ENCODE measurements at regions not wholly inside any gene's neighbourhood (a gene's known extent, or its start where the extent isn't known, plus 50 kb on each side); places are given as distances from the start of the nearest gene placed in this dataset.

DNA sequence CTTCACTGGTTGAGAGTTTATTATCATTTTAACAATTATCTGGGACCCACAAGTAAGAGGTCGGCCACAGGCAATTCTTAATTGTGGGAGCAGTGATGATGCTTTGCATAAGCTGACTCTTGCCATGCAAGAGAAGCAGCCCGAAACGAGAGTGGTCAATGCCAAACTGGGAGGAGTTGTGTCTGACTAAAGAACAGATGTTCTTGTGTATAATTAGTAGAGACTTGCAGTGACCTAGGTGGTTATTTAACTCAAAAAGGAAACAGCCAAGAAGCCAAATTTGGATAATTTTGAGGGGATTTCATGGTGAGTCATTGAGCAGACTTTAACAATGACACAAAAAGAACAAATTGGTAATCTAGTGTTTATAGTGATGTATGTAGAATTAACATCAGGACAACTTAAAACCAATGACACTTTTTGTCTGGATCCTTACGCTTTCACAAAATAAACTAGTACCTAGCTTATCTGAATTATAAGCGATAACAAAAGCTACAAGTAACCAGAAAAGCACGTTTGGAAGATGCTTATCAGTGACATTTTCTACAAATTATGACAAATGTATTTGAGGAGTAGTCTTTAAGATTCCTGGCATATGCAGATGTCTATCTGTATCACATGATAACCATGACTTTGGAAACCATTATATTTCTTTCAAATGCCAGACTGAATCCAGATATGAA lies 184.7 kb upstream of the DLGAP1 start:
- no peak for DNase-seq (ENCODE audit: low spot score)

DNA sequence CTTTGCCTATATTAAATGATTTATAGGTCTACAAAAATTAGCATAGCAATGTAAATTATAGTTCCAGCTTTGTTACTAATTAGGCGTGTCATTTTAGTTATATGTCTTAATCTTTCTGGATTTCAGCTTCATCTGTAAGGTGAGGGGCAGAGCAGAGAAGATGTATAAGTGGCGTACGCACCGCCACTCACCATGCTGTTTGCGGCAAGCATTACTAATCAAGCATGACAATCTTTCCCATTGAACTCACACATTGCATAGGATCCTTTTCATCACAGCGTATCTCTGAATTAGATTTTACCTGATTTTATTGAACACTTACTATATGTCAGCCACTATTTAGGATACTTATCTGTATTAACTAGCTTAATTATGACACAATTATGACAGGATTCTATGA lies 183.6 kb upstream of the DLGAP1 start:
- DNase-seq (ENCODE audit: low spot score): no peak

GRCh38 chr18:4637876-4638275 lies 182.8 kb upstream of the DLGAP1 start:
- no peak for DNase-seq (ENCODE audit: low spot score)

DNA sequence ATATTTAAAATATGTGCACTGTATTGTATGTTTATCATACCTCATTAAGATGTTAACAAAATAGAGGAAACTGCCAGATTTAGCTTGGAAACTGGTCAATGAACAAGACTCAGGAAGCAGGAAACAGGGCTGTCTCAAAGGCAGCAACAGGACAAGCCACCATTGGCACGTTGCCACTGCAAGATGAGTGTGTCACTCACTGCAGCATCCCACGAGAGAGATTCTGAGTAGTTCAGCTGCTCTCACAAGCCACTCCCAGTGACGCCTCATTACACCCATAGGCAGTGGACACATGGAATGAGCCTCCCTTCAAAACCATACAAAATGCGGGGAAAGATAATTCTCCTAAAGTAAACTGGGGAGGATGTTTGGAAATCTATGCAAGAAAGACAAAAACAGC lies 181.9 kb upstream of the DLGAP1 start:
- DNase-seq (ENCODE audit: low spot score): no peak

GRCh38 chr18:4631239-4631638 lies 176.1 kb upstream of the DLGAP1 start:
- no peak for DNase-seq (ENCODE audit: low spot score)

DNA sequence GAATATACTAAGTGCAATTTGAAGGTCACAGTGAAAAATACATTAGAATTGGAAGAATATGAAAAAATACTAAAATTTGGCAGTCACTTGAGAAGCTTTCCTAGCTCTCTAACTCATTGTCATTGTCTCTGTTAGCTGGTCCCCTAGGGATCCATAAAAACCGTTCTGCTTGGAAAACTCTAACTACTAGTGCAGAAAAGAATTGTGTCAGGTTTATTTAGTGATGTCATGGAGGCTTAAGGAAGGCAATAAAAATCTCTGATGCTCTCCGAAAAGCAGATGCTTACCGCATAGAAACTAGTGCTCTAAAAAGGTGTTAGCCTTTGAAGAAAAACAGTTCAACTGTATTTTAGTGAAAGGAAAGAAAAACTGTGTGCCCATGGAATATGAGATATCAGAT lies 150.1 kb upstream of the DLGAP1 start:
- DNase-seq (ENCODE audit: low spot score): no peak

DNA sequence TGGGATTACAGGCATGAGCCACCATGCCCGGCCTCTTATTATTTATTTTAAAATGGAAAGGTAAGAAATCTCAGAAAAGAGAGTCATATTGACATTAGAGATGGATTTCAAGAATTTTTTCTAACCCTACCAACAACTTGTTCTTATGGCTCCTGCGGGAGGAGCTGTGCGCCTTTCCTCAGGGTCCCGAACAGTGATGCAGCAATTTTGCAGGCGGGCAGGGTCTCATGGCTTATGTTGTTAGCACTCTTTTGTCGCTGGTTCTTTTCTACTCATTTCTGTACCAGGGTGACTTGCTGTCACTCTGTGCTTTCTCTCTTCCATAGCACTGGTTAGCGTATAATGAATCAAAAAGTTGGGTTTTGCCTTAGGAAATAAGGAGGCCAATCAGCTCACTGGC lies 148.8 kb upstream of the DLGAP1 start:
- no peak for DNase-seq (ENCODE audit: low spot score)

DNA sequence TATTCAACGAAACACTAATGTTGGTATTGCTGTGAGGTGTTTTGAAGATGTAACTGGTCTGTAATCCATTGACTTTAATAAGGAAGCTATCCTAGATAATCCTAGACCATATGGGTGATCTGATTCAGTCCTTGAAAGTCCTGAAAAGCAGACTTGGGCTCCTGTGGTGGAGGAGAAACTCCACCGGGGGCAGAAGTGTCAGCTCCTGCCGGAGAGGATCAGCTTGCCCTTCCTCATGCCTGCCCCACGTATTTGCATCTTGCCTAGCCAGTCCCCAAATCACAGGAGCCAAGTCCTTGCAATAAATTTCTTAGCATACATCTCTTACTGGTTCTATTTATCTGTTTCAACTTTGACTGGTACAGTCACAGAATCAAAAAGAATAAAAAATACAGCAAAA lies 144.2 kb upstream of the DLGAP1 start:
- DNase-seq (ENCODE audit: low spot score): no peak

GRCh38 chr18:4597301-4597700 lies 142.2 kb upstream of the DLGAP1 start:
- no peak for DNase-seq (ENCODE audit: low spot score)

GRCh38 chr18:4593895-4594294 lies 138.8 kb upstream of the DLGAP1 start:
- DNase-seq (ENCODE audit: low spot score): no peak

GRCh38 chr18:4593459-4593858 lies 138.4 kb upstream of the DLGAP1 start:
- DNase-seq (ENCODE audit: low spot score): no peak

GRCh38 chr18:4589056-4589800 lies 134.1 kb upstream of the DLGAP1 start:
- DNase-seq (ENCODE audit: low spot score): no peak

GRCh38 chr18:4587204-4587603 lies 132.1 kb upstream of the DLGAP1 start:
- no peak for DNase-seq (ENCODE audit: low spot score)

- DNase-seq (ENCODE audit: low spot score): no peak
Observed at GRCh38 chr18:4586731-4587130, 131.6 kb upstream of the DLGAP1 start.

GRCh38 chr18:4582431-4583335 lies 127.6 kb upstream of the DLGAP1 start:
- DNase-seq (ENCODE audit: low spot score): no peak

DNA sequence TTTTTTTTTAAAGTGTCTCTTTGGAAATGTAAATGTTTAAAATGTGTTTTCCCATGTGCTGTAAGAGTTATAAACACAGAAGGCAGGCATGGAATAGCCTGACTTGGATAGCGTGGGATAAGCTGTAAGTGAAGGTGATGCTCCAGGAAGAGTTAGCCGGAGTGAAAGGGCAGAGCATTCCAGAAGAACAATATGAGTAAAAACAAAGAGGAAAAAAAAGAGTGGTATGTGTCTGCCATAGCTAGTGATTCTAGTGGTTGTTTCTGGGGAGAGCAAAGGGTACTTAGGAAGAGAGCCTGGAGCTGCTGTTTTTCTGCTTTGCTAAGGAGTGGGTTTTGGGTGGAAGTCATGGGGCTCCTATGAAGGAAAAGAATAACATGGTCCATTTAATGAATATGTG lies 126.9 kb upstream of the DLGAP1 start:
- no peak for DNase-seq (ENCODE audit: low spot score)

- no peak for DNase-seq (ENCODE audit: low spot score)
Observed at GRCh38 chr18:4578449-4578848, 123.3 kb upstream of the DLGAP1 start.

DNA sequence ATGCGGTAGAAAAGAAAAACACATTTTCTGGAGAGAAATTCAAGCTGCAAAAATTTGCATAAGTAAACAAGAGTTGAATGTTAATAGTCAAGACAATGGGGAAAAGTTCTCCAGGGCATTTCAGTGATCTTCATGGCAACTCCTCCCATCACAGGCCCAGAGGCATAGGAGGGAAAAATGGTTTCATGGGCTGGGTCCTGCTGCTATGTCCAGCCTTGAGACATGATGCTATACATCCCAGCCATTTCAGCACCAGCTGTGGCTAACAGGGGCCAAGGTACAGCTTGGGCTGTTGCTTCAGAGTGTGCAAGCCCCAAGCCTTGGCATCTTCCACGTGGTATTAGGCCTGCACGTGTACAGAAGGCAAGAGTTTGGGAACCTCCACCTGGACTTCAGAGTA lies 118.6 kb upstream of the DLGAP1 start:
- DNase-seq (ENCODE audit: low spot score): no peak

DNA sequence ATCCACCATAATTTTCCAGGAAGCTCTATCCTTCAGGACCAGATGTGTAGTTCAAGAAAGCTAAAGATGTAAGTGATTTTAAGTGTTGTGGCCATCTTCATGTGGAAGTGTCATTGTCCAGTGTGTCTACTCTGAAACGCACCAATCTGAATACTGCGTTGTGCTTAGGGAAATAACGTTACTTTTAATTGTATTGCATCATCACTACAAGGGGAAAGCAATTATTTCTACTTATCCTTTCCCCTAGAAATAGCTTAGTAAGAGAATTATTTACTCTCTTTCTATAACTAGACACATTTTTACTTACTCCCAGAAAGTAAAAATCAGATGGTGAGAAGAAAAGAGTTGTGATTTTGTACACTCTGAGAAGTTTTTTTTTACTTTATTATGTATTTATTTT lies 102.4 kb upstream of the DLGAP1 start:
- no peak for DNase-seq (ENCODE audit: low spot score)

DNA sequence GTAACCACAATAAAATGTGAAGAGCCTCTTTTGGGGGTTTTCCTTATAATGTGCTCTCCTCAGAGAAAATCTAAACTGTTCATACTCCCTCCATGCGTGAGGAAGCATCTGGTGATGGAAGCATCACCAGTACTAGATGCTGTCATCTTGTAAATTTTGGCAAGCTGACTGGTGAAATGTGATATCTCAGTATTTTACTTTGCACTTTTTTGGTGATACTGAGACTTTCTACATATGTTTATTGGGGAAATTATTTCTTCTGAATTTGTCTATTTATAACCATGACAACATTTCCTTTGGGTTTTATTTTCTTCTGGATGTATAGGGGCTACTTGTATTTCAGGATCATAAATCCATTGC lies 95.9 kb upstream of the DLGAP1 start:
- no peak for DNase-seq (ENCODE audit: low spot score)

GRCh38 chr18:4549164-4549872 lies 94.2 kb upstream of the DLGAP1 start:
- no peak for DNase-seq (ENCODE audit: low spot score)

DNA sequence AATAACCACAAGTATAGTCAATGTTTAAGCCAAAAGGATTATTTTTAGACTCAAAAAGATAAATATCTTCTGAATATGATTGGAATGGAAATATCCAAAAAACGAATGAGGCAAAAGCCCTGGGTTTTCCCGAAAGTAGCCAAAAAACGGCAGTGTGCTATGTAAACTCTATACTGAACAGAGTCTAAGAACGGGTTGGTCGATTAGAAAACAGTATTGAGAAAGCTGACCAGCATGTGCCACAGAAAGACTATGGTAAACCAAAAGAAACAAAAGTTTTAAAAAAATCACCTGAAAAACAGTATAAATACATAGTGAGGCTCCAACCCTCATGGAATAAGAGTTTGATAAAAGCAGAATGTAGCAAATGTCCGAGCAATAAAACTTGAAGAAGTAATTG lies 92.0 kb upstream of the DLGAP1 start:
- DNase-seq (ENCODE audit: low spot score): no peak

Data from A172 (cell line).